ENCODE measurements at regions not wholly inside any gene's neighbourhood (a gene's known extent, or its start where the extent isn't known, plus 50 kb on each side); places are given as distances from the start of the nearest gene placed in this dataset.

DNA sequence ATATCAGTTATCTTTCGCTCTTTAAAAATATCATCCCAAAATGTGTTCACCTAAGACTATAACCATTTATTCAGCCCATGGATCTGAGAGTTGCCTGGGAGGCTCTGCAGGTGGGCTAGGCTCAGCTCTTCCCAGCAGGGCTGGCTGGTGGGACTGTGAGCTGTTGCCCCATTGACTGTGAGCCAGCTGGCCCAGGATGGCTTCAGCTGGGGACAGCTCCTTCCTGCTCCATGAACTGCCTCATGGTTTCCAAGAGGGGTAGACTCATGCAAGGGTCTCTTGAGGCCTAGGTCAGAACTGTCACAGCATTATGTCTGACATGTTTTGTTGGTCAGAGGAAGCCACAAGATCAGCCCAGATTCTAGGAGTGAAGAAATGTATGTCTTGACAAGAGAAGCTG is 114.1 kb upstream of the E2F7 start:
- Histone ChIP-seq H3K36me3 (ENCODE audit: control insufficient read depth in 2 of 2, insufficient read depth in 2 of 2, low read length in 1 of 2) (no peaks in the 10 kb centered on the region), H3K4me2 (ENCODE audit: control insufficient read depth, insufficient read depth) (no peak overlapping the region), H3K79me2 (ENCODE audit: control insufficient read depth, insufficient read depth, low read length) (no peaks in the 10 kb centered on the region), H3K27ac (ENCODE audit: control insufficient read depth, insufficient read depth) (no peak overlapping the region), H3K9ac (ENCODE audit: control insufficient read depth, insufficient read depth, low read length) (no peak overlapping the region), H3K4me3 (no peak overlapping the region), H3K27me3 (replicated peaks in 1 of 2; ENCODE audit: control insufficient read depth in 2 of 2, insufficient read depth in 2 of 2, low read length in 1 of 2) (no peaks in the 10 kb centered on the region), H2AFZ (ENCODE audit: control insufficient read depth, low read depth, low read length) (no peak overlapping the region), H3K4me1 (ENCODE audit: control insufficient read depth, insufficient read depth, low read length) (no peaks in the 10 kb centered on the region), H4K20me1 (ENCODE audit: control insufficient read depth, insufficient read depth) (no peaks in the 10 kb centered on the region), H3K9me3 (replicated peaks; ENCODE audit: control insufficient read depth, insufficient read depth, low read length) (no peaks in the 10 kb centered on the region)
- WGBS (ENCODE audit: insufficient coverage, insufficient replicate concordance, low lambda C conversion rate, missing lambda C conversion rate), result 92% methylated on average over 1 of the region's 1 CpG
- BruUV-seq (replicated peaks), result no TSS peak
- ChIA-PET CTCF (no interaction called here), SMC1A (ENCODE audit: uncharacterized antibody, unreplicated experiment) (no interaction called here), POLR2A (no interaction called here), RAD21 (ENCODE audit: unreplicated experiment) (no interaction called here)
- in situ Hi-C loops (cut with MboI), result no loop called here
- DNase-seq (ENCODE audit: low read depth, low spot score) (no peak), FAIRE-seq (no peak), ATAC-seq (no peak)
- intact Hi-C loops (cut with micrococcal nuclease; ENCODE audit: unreplicated experiment), result no loop called here
- TF ChIP-seq CHD4 (IDR thresholded peaks at IDR 0.05), result no peak
- no peak for TF ChIP-seq DPF2 (IDR thresholded peaks at IDR 0.05)
- no peak for TF ChIP-seq BMI1 (IDR thresholded peaks at IDR 0.05; ENCODE audit: borderline replicate concordance)
- no peak for TF ChIP-seq JUNB (IDR thresholded peaks at IDR 0.05)
- no peak for TF ChIP-seq MEF2B (IDR thresholded peaks at IDR 0.05; ENCODE audit: partially characterized antibody, poor library complexity, severe bottlenecking)
- no peak for TF ChIP-seq HDAC2 (IDR thresholded peaks at IDR 0.05)
- TF ChIP-seq, protein P1, sequence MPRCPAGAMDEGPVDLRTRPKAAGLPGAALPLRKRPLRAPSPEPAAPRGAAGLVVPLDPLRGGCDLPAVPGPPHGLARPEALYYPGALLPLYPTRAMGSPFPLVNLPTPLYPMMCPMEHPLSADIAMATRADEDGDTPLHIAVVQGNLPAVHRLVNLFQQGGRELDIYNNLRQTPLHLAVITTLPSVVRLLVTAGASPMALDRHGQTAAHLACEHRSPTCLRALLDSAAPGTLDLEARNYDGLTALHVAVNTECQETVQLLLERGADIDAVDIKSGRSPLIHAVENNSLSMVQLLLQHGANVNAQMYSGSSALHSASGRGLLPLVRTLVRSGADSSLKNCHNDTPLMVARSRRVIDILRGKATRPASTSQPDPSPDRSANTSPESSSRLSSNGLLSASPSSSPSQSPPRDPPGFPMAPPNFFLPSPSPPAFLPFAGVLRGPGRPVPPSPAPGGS (IDR thresholded peaks at IDR 0.05; ENCODE audit: borderline replicate concordance, insufficient read depth, low read depth, low read length, poor library complexity, severe bottlenecking), result no peak
- no peak for TF ChIP-seq EED (IDR thresholded peaks at IDR 0.05; ENCODE audit: low read depth)
- TF ChIP-seq ZBED1 (IDR thresholded peaks at IDR 0.05; ENCODE audit: borderline replicate concordance), result no peak
- TF ChIP-seq, protein P2, sequence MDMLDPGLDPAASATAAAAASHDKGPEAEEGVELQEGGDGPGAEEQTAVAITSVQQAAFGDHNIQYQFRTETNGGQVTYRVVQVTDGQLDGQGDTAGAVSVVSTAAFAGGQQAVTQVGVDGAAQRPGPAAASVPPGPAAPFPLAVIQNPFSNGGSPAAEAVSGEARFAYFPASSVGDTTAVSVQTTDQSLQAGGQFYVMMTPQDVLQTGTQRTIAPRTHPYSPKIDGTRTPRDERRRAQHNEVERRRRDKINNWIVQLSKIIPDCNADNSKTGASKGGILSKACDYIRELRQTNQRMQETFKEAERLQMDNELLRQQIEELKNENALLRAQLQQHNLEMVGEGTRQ (IDR thresholded peaks at IDR 0.05; ENCODE audit: borderline replicate concordance, low read depth, low read length), result no peak
- TF ChIP-seq SMAD5 (IDR thresholded peaks at IDR 0.05; ENCODE audit: low read depth), result no peak
- no peak for TF ChIP-seq MEF2A (IDR thresholded peaks at IDR 0.05; ENCODE audit: insufficient read depth, low read depth, low read length)
- no peak for TF ChIP-seq ZNF622 (IDR thresholded peaks at IDR 0.05)
- TF ChIP-seq MXI1 (IDR thresholded peaks at IDR 0.05; ENCODE audit: low read depth, low read length), result no peak
- TF ChIP-seq JUND (IDR thresholded peaks at IDR 0.05; ENCODE audit: low read depth, low read length), result no peak
- no peak for TF ChIP-seq ZNF24 (IDR thresholded peaks at IDR 0.05)
- TF ChIP-seq, protein P3, sequence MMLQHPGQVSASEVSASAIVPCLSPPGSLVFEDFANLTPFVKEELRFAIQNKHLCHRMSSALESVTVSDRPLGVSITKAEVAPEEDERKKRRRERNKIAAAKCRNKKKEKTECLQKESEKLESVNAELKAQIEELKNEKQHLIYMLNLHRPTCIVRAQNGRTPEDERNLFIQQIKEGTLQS (IDR thresholded peaks at IDR 0.05; ENCODE audit: borderline replicate concordance, extremely low read depth, low read depth, low read length), result no peak
- no peak for TF ChIP-seq ZZZ3 (IDR thresholded peaks at IDR 0.05; ENCODE audit: control insufficient read depth, insufficient read length, low read depth)
- TF ChIP-seq, protein P4, sequence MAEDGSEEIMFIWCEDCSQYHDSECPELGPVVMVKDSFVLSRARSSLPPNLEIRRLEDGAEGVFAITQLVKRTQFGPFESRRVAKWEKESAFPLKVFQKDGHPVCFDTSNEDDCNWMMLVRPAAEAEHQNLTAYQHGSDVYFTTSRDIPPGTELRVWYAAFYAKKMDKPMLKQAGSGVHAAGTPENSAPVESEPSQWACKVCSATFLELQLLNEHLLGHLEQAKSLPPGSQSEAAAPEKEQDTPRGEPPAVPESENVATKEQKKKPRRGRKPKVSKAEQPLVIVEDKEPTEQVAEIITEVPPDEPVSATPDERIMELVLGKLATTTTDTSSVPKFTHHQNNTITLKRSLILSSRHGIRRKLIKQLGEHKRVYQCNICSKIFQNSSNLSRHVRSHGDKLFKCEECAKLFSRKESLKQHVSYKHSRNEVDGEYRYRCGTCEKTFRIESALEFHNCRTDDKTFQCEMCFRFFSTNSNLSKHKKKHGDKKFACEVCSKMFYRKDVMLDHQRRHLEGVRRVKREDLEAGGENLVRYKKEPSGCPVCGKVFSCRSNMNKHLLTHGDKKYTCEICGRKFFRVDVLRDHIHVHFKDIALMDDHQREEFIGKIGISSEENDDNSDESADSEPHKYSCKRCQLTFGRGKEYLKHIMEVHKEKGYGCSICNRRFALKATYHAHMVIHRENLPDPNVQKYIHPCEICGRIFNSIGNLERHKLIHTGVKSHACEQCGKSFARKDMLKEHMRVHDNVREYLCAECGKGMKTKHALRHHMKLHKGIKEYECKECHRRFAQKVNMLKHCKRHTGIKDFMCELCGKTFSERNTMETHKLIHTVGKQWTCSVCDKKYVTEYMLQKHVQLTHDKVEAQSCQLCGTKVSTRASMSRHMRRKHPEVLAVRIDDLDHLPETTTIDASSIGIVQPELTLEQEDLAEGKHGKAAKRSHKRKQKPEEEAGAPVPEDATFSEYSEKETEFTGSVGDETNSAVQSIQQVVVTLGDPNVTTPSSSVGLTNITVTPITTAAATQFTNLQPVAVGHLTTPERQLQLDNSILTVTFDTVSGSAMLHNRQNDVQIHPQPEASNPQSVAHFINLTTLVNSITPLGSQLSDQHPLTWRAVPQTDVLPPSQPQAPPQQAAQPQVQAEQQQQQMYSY (CRISPR knock-in tag; IDR thresholded peaks at IDR 0.05), result no peak

Measured in GM12878 (cell line).